K562 (cell line): ENCODE measurements at regions not wholly inside any gene's neighbourhood (a gene's known extent, or its start where the extent isn't known, plus 50 kb on each side); places are given as distances from the start of the nearest gene placed in this dataset.

Source experiments
- ATAC-seq: fragments of 200-7000 bp; cut with Tn5 transposase; 3 replicates; pipeline ENCODE4 v1.9.1; 2020; ENCODE audit warnings: moderate library complexity
- BruUV-seq: library from RNA; stranded (reverse); fragments of 400-500 nt; replicated peaks from 2 replicates; lab custom pipeline; 2021; lab: Mats Ljungman, UMichigan
- CTCF ChIA-PET: fragments of 300-600 bp; formaldehyde crosslinking; extraction: SDS; loops from one replicate; lab custom pipeline; 2021; ENCODE audit warnings: low intra/inter-chr PET ratio; lab: Yijun Ruan, JAX
- POLR2A ChIA-PET: fragments of 300-600, 350-650 bp; sonication (Branson Sonifier 250); formaldehyde crosslinking; extraction: SDS; loops from one replicate; lab custom pipeline; 2021; ENCODE audit warnings: antibody characterized with exemption, inconsistent platforms; lab: Yijun Ruan, JAX
- DNase-seq, 4 experiments: peaks; one replicate each; pipeline versions ENCODE4 v3.0.0 to v3.0.0-alpha.2; 2011 to 2018; ENCODE audit warnings: low spot score in 3 of 4, mixed read lengths in 3 of 4; ENCODE audit errors: extremely low read depth in 1 of 4
- FAIRE-seq: peaks from 2 replicates; lab custom pipeline; 2011; peaks lifted over from hg19 to GRCh38; lab: Jason Lieb, UNC
- H2AFZ ChIP-seq: 2 replicates; pipeline ENCODE4 v1.6.0; 2011; ENCODE audit warnings: low read depth, low read length, control low read depth, inconsistent platforms
- H3K27ac ChIP-seq: fragments of 200-600 bp; 3 replicates; pipeline ENCODE4 v1.8.0; 2011; ENCODE audit warnings: low read depth, mild to moderate bottlenecking, control low read depth, inconsistent platforms, low read length, moderate library complexity, mixed read lengths; ENCODE audit errors: extremely low read depth
- H3K27me3 ChIP-seq, 2 experiments: fragments of 300-600 bp in 1 of 2; 2 replicates in 1 of 2; 3 replicates in 1 of 2; pipeline versions ENCODE4 v1.6.0 to v1.8.0; 2011; ENCODE audit warnings: inconsistent platforms in 2 of 2, low read length in 2 of 2, mild to moderate bottlenecking in 1 of 2, mixed read lengths in 1 of 2, moderate library complexity in 1 of 2; ENCODE audit not compliant: control insufficient read depth in 2 of 2, insufficient read depth in 2 of 2
- H3K36me3 ChIP-seq: fragments of 300-600 bp; 3 replicates; pipeline ENCODE4 v1.8.0; 2011; ENCODE audit warnings: mild to moderate bottlenecking, low read length, inconsistent platforms; ENCODE audit not compliant: control insufficient read depth, insufficient read depth
- H3K4me1 ChIP-seq, 2 experiments: fragments of 200-600 bp in 1 of 2; replicated peaks in 1 of 2; 2 replicates in 1 of 2; 3 replicates in 1 of 2; pipeline versions ENCODE4 v1.5.1 to v1.8.0; 2011; ENCODE audit warnings: inconsistent platforms in 2 of 2, low read length in 2 of 2, mild to moderate bottlenecking in 1 of 2, mixed read lengths in 1 of 2, moderate library complexity in 1 of 2; ENCODE audit not compliant: control insufficient read depth in 2 of 2, insufficient read depth in 2 of 2
- H3K4me2 ChIP-seq: 2 replicates; pipeline ENCODE4 v1.6.1; 2011; ENCODE audit warnings: low read length, control low read depth, inconsistent platforms, mixed read lengths; ENCODE audit not compliant: insufficient read depth
- H3K4me3 ChIP-seq: fragments of 200-600 bp; sonication (generic), shearing (Covaris generic); 2 replicates; pipeline ENCODE4 v1.5.1; 2016; ENCODE audit warnings: control low read depth, inconsistent platforms
- H3K79me2 ChIP-seq: fragments of 200-600 bp; 3 replicates; pipeline ENCODE4 v1.8.0; 2011; ENCODE audit warnings: low read length, inconsistent platforms; ENCODE audit not compliant: control insufficient read depth, insufficient read depth
- H3K9ac ChIP-seq, 2 experiments: 2 replicates each; pipeline versions ENCODE4 v1.6.0 to v1.6.1; 2011; ENCODE audit warnings: low read depth in 2 of 2, low read length in 2 of 2, control low read depth in 1 of 2, inconsistent platforms in 1 of 2, mild to moderate bottlenecking in 1 of 2, mixed read lengths in 1 of 2; ENCODE audit not compliant: insufficient read depth in 1 of 2
- H3K9me1 ChIP-seq: one replicate; pipeline ENCODE4 v1.6.0; 2011; ENCODE audit warnings: inconsistent platforms, mild to moderate bottlenecking, low read length, moderate library complexity; ENCODE audit not compliant: control insufficient read depth, insufficient read depth
- H3K9me3 ChIP-seq: replicated peaks from 2 replicates; pipeline ENCODE4 v1.5.1; 2011; ENCODE audit warnings: low read depth, low read length, inconsistent platforms; ENCODE audit not compliant: control insufficient read depth, insufficient read depth
- H4K20me1 ChIP-seq: replicated peaks from 2 replicates; pipeline ENCODE4 v1.6.1; 2011; ENCODE audit warnings: low read length, inconsistent platforms, mixed read lengths; ENCODE audit not compliant: control insufficient read depth, insufficient read depth
- DDX20 ChIP-seq: fragments of 450-650 bp; IDR thresholded peaks from 2 replicates; pipeline ENCODE4 v1.6.1; 2016; ENCODE audit warnings: missing genetic modification characterization, low read depth, mild to moderate bottlenecking, missing compliant biosample characterization, moderate library complexity
- MXI1 ChIP-seq: IDR thresholded peaks from 2 replicates; pipeline ENCODE4 v1.6.1; 2011; ENCODE audit warnings: low read depth, mild to moderate bottlenecking, improper control_type of control experiment, low read length
- NCOA1 ChIP-seq: fragments of 450-650 bp; IDR thresholded peaks from 2 replicates; pipeline ENCODE4 v1.6.1; 2016; ENCODE audit warnings: low read depth
- POLR2G ChIP-seq: fragments of 200-400 bp; formaldehyde crosslinking; IDR thresholded peaks from 2 replicates; pipeline ENCODE4 v1.6.1; 2017; ENCODE audit warnings: low read depth, mild to moderate bottlenecking, antibody characterized with exemption, low read length, moderate library complexity
- SMAD1 ChIP-seq: fragments of 150-350 bp; IDR thresholded peaks from 2 replicates; pipeline ENCODE4 v1.6.1; 2014; ENCODE audit warnings: low read length, low read depth; ENCODE audit not compliant: partially characterized antibody
- SRSF3 ChIP-seq: fragments of 200-400 bp; formaldehyde crosslinking; IDR thresholded peaks from 2 replicates; pipeline ENCODE4 v1.6.1; 2016; ENCODE audit warnings: mild to moderate bottlenecking, low read length, moderate library complexity; ENCODE audit not compliant: insufficient read depth
- TAL1 ChIP-seq: fragments of 450-650 bp; IDR thresholded peaks from 2 replicates; pipeline ENCODE4 v1.6.1; 2016; ENCODE audit warnings: mild to moderate bottlenecking
- TCF7 ChIP-seq: sonication (generic); IDR thresholded peaks from 2 replicates; pipeline ENCODE4 v1.6.1; 2016; ENCODE audit warnings: antibody characterized with exemption, borderline replicate concordance
- ZKSCAN3 ChIP-seq: fragments of 250-450 bp; sonication (Bioruptor Pico); IDR thresholded peaks from 2 replicates; pipeline ENCODE4 v1.4.0; 2020
- ZNF584 ChIP-seq: fragments of 200-800 bp; sonication (Bioruptor generic); IDR thresholded peaks from 2 replicates; pipeline ENCODE4 v1.6.1; 2016; ENCODE audit warnings: low read depth, mild to moderate bottlenecking, missing genetic modification characterization, missing compliant biosample characterization
- ZNF695 ChIP-seq: fragments of 450-650 bp; formaldehyde crosslinking; IDR thresholded peaks from 2 replicates; pipeline ENCODE4 v1.4.0; 2020; ENCODE audit warnings: mild to moderate bottlenecking, moderate library complexity
- WGBS: fragments of 100-300 bp; shearing (Covaris generic); methylation state at CpG from one replicate; pipeline ENCODE4 v1.1.6; 2016; ENCODE audit warnings: low coverage, mixed read lengths; ENCODE audit not compliant: insufficient coverage; ENCODE audit errors: missing lambda C conversion rate; 5-methylcytosine and 5-hydroxymethylcytosine counted together
- in situ Hi-C: fragments of 300-500 bp; cut with MboI; formaldehyde crosslinking; loops from 4 replicates; pipeline ENCODE4 v1.15.0; 2018; ENCODE audit warnings: inconsistent platforms, mixed read lengths
- intact Hi-C: fragments of 100-400 bp; cut with micrococcal nuclease; formaldehyde crosslinking; loops from 2 replicates; pipeline ENCODE4 v1.14.2; 2022
- TF ChIP-seq, protein P1 (sequence below): fragments of 450-650 bp; IDR thresholded peaks from 2 replicates; pipeline ENCODE4 v1.6.1; 2017; ENCODE audit warnings: antibody characterized with exemption, mild to moderate bottlenecking

- no peak overlapping the region for H3K4me2 ChIP-seq
- CTCF ChIA-PET: no interaction called here
- no peak overlapping the region for H3K9ac ChIP-seq
- FAIRE-seq: no peak
- DNase-seq: no peak
- H4K20me1 ChIP-seq: no peaks in the 10 kb centered on the region
- BruUV-seq: no TSS peak
- no peaks in the 10 kb centered on the region for H3K4me1 ChIP-seq
- intact Hi-C loops (no loop called here), in situ Hi-C loops (no loop called here)
- H3K27me3 ChIP-seq: no peaks in the 10 kb centered on the region
- no peaks in the 10 kb centered on the region for H3K79me2 ChIP-seq
- POLR2A ChIA-PET: no interaction called here
- no peaks in the 10 kb centered on the region for H3K9me1 ChIP-seq
- no peak for TF ChIP-seq POLR2G
- no peak for TF ChIP-seq DDX20 (tag)
- TF ChIP-seq, protein P1, sequence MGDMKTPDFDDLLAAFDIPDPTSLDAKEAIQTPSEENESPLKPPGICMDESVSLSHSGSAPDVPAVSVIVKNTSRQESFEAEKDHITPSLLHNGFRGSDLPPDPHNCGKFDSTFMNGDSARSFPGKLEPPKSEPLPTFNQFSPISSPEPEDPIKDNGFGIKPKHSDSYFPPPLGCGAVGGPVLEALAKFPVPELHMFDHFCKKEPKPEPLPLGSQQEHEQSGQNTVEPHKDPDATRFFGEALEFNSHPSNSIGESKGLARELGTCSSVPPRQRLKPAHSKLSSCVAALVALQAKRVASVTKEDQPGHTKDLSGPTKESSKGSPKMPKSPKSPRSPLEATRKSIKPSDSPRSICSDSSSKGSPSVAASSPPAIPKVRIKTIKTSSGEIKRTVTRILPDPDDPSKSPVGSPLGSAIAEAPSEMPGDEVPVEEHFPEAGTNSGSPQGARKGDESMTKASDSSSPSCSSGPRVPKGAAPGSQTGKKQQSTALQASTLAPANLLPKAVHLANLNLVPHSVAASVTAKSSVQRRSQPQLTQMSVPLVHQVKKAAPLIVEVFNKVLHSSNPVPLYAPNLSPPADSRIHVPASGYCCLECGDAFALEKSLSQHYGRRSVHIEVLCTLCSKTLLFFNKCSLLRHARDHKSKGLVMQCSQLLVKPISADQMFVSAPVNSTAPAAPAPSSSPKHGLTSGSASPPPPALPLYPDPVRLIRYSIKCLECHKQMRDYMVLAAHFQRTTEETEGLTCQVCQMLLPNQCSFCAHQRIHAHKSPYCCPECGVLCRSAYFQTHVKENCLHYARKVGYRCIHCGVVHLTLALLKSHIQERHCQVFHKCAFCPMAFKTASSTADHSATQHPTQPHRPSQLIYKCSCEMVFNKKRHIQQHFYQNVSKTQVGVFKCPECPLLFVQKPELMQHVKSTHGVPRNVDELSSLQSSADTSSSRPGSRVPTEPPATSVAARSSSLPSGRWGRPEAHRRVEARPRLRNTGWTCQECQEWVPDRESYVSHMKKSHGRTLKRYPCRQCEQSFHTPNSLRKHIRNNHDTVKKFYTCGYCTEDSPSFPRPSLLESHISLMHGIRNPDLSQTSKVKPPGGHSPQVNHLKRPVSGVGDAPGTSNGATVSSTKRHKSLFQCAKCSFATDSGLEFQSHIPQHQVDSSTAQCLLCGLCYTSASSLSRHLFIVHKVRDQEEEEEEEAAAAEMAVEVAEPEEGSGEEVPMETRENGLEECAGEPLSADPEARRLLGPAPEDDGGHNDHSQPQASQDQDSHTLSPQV: no peak
- TF ChIP-seq TAL1: no peak
- TF ChIP-seq NCOA1: no peak
- TF ChIP-seq SRSF3: no peak
- TF ChIP-seq ZKSCAN3 (CRISPR knock-in tag): no peak
- TF ChIP-seq MXI1: no peak
- TF ChIP-seq ZNF584 (CRISPR knock-in tag): no peak
- TF ChIP-seq SMAD1: no peak
- TF ChIP-seq ZNF695: no peak
- TF ChIP-seq TCF7: no peak
- no peaks in the 10 kb centered on the region for H3K36me3 ChIP-seq
- no peaks in the 10 kb centered on the region for H3K9me3 ChIP-seq
- no peak overlapping the region for H2AFZ ChIP-seq
- H3K4me3 ChIP-seq: no peak overlapping the region
- no peak for ATAC-seq
- 0% methylated on average over 4 of the region's 5 CpGs for WGBS
- no peak overlapping the region for H3K27ac ChIP-seq
Measured at GRCh38 chr9:115170358-115171073, 52.6 kb upstream of the TNC start.
